Thyroid gland (tissue), 4 donors: ENCODE measurements at regions not wholly inside any gene's neighbourhood (a gene's known extent, or its start where the extent isn't known, plus 50 kb on each side); places are given as distances from the start of the nearest gene placed in this dataset.

Experiments used
- CTCF ChIP-seq, 6 experiments: fragments of 200-600 bp in 3 of 6; fragments of 450-650 bp in 3 of 6; sonication (generic) in 3 of 6; IDR thresholded peaks; one replicate each; pipeline ENCODE4 v1.5.1; 2016 to 2019; ENCODE audit warnings: antibody characterized with exemption in 6 of 6, mild to moderate bottlenecking in 2 of 6, inconsistent platforms in 1 of 6, moderate library complexity in 1 of 6
- POLR2A ChIP-seq, 2 donors: fragments of 450-650 bp; IDR thresholded peaks; one replicate each; pipeline ENCODE4 v1.6.1; 2017; ENCODE audit warnings: antibody characterized with exemption in 2 of 2, mild to moderate bottlenecking in 2 of 2, moderate library complexity in 1 of 2

GRCh38 chr2:57796527-57796926 lies 250.1 kb upstream of the VRK2 start:
- no peak for TF ChIP-seq CTCF (IDR thresholded peaks at IDR 0.05)
- no peak for TF ChIP-seq POLR2A (IDR thresholded peaks at IDR 0.05)
